GM19468 (cell line): ENCODE measurements at regions not wholly inside any gene's neighbourhood (a gene's known extent, or its start where the extent isn't known, plus 50 kb on each side); places are given as distances from the start of the nearest gene placed in this dataset.

Source experiments
- ATAC-seq: cut with Tn5 transposase; IDR thresholded peaks from one replicate; pipeline ENCODE4 v1.9.1; 2021; ENCODE audit warnings: mild to moderate bottlenecking, moderate library complexity, moderate number of reproducible peaks; ENCODE audit not compliant: unreplicated experiment; ENCODE audit errors: extremely low read depth

- ATAC-seq = no peak
Observed at GRCh38 chr16:49049191-49049590, 232.4 kb downstream of the CBLN1 start.

- ATAC-seq = no peak
Observed at GRCh38 chr16:49048557-49048956, 233.1 kb downstream of the CBLN1 start.

- ATAC-seq = no peak
Observed at GRCh38 chr16:49036126-49036525, 245.5 kb downstream of the CBLN1 start.

GRCh38 chr16:49027420-49027819 lies 254.2 kb downstream of the CBLN1 start:
- ATAC-seq = no peak

GRCh38 chr16:49026566-49027181 lies 255.0 kb downstream of the CBLN1 start:
- ATAC-seq = no peak

GRCh38 chr16:49024896-49025295 lies 256.7 kb downstream of the CBLN1 start:
- no peak for ATAC-seq

- ATAC-seq = no peak
Observed at GRCh38 chr16:49024016-49024415, 257.6 kb downstream of the CBLN1 start.

- no peak for ATAC-seq
Observed at GRCh38 chr16:49023050-49023449, 258.6 kb downstream of the CBLN1 start.

GRCh38 chr16:49022351-49022963 lies 259.2 kb downstream of the CBLN1 start:
- no peak for ATAC-seq

GRCh38 chr16:49021136-49021535 lies 260.5 kb downstream of the CBLN1 start:
- ATAC-seq = no peak

GRCh38 chr16:49020436-49020835 lies 261.2 kb downstream of the CBLN1 start:
- no peak for ATAC-seq

GRCh38 chr16:49019831-49020230 lies 261.8 kb downstream of the CBLN1 start:
- ATAC-seq = no peak

GRCh38 chr16:49019081-49019633 lies 262.5 kb downstream of the CBLN1 start:
- ATAC-seq = no peak

- ATAC-seq = no peak
Observed at GRCh38 chr16:49018259-49018931, 263.2 kb downstream of the CBLN1 start.

GRCh38 chr16:49017501-49017900 lies 264.1 kb downstream of the CBLN1 start:
- ATAC-seq = no peak

- ATAC-seq = no peak
Observed at GRCh38 chr16:49016461-49016860, 265.2 kb downstream of the CBLN1 start.

GRCh38 chr16:49015225-49015592 lies 266.4 kb downstream of the CBLN1 start:
- ATAC-seq = no peak

- no peak for ATAC-seq
Observed at GRCh38 chr16:49014277-49015224, 267.1 kb downstream of the CBLN1 start.

- no peak for ATAC-seq
Observed at GRCh38 chr16:49013727-49014080, 267.9 kb downstream of the CBLN1 start.

GRCh38 chr16:49012961-49013726 lies 268.5 kb downstream of the CBLN1 start:
- no peak for ATAC-seq
